Fibroblast of pulmonary artery (primary cell): ENCODE measurements at regions not wholly inside any gene's neighbourhood (a gene's known extent, or its start where the extent isn't known, plus 50 kb on each side); places are given as distances from the start of the nearest gene placed in this dataset.

ENCODE experiments used
- DNase-seq: peaks from one replicate; pipeline ENCODE4 v3.0.0-alpha.2; 2010; ENCODE audit warnings: low read depth
- H3K4me3 ChIP-seq: replicated peaks from 2 replicates; pipeline ENCODE4 v1.5.1; 2011; ENCODE audit warnings: low read depth, mild to moderate bottlenecking, control low read depth, low read length, moderate library complexity
- TF ChIP-seq, protein P1 (sequence below): IDR thresholded peaks from 2 replicates; pipeline ENCODE4 v1.5.1; 2011; ENCODE audit warnings: mild to moderate bottlenecking, control low read depth, low read length, inconsistent platforms; ENCODE audit errors: missing control alignments

DNA sequence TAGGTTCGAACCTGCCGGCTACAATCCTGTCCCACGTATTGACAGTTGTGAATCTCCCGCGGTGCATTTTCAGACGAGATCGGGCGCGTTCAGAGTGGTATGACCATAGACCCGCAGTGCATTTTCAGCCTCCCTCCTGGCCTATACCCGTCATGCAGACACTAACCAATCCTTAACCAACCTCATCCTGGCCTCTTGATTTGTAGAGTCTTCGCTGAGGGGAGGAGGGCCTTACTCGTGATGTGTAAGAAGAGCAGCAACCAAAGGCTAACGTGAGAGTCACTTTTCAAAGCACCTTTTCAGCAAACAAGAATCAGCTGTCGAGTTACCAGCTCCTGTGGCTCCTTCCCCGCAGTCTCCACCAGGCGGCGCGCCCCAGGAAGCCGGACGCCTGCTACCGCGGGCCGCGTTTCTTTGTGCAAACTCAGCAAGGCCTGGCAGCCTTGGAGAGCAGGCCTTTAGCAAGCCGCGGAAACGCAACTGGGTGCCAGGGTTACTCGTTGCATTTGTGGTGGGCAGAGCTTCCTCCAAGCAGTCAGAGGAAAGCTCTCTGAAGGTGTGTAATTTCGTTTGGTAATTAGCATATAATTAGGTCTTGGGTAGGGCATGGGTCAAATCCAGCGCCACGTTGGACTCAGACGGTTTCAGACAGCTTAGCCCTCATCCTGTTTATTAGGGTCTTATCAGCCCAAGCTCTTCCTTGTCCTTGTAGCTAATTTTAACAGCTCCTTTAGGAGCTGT lies 139.8 kb downstream of the OR2B2 start:
- peak; percentile 86 for DNase-seq
- TF ChIP-seq, protein P1, sequence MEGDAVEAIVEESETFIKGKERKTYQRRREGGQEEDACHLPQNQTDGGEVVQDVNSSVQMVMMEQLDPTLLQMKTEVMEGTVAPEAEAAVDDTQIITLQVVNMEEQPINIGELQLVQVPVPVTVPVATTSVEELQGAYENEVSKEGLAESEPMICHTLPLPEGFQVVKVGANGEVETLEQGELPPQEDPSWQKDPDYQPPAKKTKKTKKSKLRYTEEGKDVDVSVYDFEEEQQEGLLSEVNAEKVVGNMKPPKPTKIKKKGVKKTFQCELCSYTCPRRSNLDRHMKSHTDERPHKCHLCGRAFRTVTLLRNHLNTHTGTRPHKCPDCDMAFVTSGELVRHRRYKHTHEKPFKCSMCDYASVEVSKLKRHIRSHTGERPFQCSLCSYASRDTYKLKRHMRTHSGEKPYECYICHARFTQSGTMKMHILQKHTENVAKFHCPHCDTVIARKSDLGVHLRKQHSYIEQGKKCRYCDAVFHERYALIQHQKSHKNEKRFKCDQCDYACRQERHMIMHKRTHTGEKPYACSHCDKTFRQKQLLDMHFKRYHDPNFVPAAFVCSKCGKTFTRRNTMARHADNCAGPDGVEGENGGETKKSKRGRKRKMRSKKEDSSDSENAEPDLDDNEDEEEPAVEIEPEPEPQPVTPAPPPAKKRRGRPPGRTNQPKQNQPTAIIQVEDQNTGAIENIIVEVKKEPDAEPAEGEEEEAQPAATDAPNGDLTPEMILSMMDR = peak; percentile 97
- H3K4me3 ChIP-seq = no peak overlapping the region

DNA sequence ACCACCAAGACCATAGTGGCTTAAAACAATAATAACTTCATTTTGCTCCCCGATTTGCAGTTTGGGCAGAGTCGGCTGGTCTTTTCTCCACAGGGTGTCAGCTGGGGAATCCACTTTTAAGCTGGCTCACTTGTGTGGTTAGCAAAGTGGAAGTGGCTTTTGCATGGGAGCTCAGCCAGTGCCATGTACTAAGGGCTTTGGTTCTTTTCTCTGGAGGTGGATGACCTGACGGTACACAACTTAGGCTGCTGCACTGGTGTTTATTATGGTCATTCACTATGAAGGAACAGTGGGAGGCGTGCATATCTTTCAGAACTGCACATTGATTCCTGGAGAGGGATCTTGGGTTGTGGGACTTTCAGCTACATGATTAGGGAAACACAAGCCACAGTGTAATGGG lies 141.0 kb downstream of the OR2B2 start:
- no peak overlapping the region for H3K4me3 ChIP-seq
- TF ChIP-seq, protein P1 = no peak
- no peak for DNase-seq

DNA sequence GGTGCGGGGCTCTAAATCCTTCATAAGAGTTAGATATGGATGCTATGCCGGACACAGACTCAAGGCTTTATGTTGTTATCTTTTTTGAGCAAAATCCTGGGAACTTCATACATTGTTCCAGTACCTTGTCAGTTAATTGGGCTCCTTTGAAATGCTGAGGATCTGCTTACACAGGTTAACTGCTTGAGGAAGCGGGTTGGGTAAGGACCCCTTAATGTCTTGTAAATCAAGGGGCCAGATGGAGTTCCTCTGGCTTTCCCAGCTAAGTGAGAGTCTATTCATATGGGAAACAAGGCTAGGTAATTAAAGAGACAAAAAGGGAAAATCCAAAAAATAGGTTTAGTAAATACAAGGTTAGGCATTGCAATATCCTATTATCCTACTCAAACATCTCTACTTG lies 141.5 kb downstream of the OR2B2 start:
- no peak overlapping the region for H3K4me3 ChIP-seq
- TF ChIP-seq, protein P1 = no peak
- no peak for DNase-seq

DNA sequence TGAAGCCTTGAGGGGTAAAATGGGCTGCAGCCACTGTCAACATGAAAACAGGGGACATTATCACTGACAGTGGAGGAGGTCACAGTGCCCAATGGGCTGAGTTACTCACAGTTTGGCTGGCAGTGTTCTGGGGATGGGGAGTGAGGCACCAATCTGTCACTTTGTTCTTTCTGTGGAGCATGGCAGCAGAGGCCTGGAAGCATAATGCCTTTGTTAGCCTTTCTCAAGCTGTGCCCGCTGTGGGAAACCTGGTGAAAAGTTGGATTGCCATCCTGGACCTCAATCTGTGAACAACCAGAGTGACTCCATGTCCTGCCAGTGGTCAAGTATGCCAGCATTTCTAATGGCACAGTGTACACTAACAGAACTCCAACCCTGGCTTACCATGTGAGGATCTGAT lies 143.6 kb downstream of the OR2B2 start:
- DNase-seq = no peak
- TF ChIP-seq, protein P1 = no peak
- H3K4me3 ChIP-seq = no peak overlapping the region

DNA sequence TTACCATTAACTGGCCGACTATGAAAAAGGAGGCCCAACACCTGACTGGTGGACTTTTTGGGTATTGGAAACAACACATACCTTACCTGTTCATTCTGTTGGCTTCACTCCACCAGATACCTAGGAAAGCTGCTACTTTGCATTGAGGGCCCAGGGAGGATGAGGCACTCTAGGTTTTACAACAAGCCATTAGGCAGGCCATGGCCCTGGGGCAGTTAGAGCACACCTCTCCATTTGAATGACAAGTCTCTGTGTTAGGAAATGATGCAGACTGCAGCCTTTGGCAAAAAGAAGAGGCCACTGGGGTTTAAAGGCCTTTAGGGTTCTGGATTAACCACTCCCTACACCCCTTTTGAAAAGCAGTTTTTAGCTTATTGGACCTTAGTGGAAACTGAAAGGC lies 144.3 kb downstream of the OR2B2 start:
- H3K4me3 ChIP-seq = no peak overlapping the region
- no peak for DNase-seq
- TF ChIP-seq, protein P1 = no peak

DNA sequence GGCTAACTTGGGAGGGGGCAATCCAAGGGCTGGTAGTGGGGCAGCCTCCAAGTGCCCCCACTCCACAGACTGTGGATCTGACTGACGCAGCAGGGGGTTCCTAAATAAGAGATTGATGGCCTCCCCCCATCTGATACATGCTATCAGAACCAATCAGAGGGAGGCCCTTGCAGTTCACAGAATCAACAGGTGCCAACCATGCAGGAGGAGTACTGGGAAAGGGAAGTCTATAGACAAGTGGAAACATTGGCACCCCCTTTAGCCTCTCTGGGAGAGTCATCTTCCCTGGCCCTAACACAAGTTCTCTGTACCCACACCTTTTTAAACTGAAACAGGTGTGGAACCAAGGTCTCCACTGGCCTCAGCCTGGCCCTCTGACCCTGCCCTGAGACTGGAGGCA lies 145.8 kb downstream of the OR2B2 start:
- TF ChIP-seq, protein P1 = no peak
- no peak overlapping the region for H3K4me3 ChIP-seq
- no peak for DNase-seq

DNA sequence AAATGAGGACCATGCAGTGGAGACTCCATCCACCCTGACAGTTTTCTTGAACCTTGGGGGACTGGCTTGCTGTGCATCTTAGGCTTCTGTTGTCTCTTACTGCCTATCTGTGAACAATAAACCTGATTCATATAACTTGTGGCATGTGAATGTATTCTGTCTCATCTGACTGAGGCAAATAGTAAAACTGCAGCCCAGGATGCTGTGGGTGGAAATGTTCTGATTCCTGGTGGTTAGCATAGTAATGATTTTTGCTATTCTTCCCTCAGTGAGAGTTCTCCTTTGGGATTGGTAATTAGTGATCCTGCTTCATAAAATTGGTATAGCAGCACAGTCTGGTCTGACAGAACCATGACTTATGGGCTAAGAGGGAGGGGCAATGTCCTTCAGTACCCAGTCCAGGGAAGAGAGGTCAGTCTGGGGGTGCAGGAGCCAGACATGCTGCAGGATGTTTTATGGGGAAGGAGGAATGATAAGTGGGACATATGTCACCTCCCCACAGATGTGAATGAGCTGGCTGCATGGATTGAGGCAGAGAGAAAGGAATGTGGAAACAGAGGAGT lies 147.1 kb downstream of the OR2B2 start:
- no peak overlapping the region for H3K4me3 ChIP-seq
- no peak for DNase-seq
- TF ChIP-seq, protein P1 = no peak
